ENCODE measurements at regions not wholly inside any gene's neighbourhood (a gene's known extent, or its start where the extent isn't known, plus 50 kb on each side); places are given as distances from the start of the nearest gene placed in this dataset.
A peak's percentile ranks its signal among the peaks of the same experiment; 100 is the strongest.
"Not testable (repeated sequence)": the region's sequence is repeated elsewhere in the genome, so short reads cannot be mapped to it uniquely, and the experiment has no call there.

- H3K27ac Mint-ChIP-seq: no peak overlapping the region
- Histone ChIP-seq H3K4me3 (ENCODE audit: low read depth, low read length) (no peak overlapping the region), H3K27me3 (ENCODE audit: control insufficient read depth, insufficient read depth, low read length) (peaks cover 6% of the 10 kb centered on the region), H3K27ac (ENCODE audit: insufficient read depth, low read length, poor library complexity, severe bottlenecking) (no peak overlapping the region), H3K9me3 (ENCODE audit: control insufficient read depth in 2 of 2, low read length in 2 of 2) (no peaks in the 10 kb centered on the region), H3K4me1 (ENCODE audit: control insufficient read depth, insufficient read depth, low read length, poor library complexity, severe bottlenecking) (no peaks in the 10 kb centered on the region), H3K36me3 (ENCODE audit: control insufficient read depth, insufficient read depth, low read length) (no peaks in the 10 kb centered on the region)
- H3K9me3 Mint-ChIP-seq: peaks cover 0 to 7% (median 0%) of the 10 kb centered on the region in 7 donors
- H3K4me3 Mint-ChIP-seq: no peak overlapping the region
- no peaks in the 10 kb centered on the region for H3K36me3 Mint-ChIP-seq
- DNase-seq (no peak), ATAC-seq (ENCODE audit: low read depth in 2 of 2) (no peak)
- peaks cover 20% of the 10 kb centered on the region for H3K27me3 Mint-ChIP-seq
- no peaks in the 10 kb centered on the region for H3K4me1 Mint-ChIP-seq
Measured at GRCh38 chr18:10133516-10133915, 219.7 kb downstream of the VAPA start.

GRCh38 chr18:10134204-10134603 lies 220.4 kb downstream of the VAPA start:
- Mint-ChIP-seq H3K27ac (no peak overlapping the region), H3K9me3 (peaks cover 0 to 7% (median 0%) of the 10 kb centered on the region in 7 donors), H3K4me1 (no peaks in the 10 kb centered on the region), H3K36me3 (no peaks in the 10 kb centered on the region), H3K4me3 (no peak overlapping the region), H3K27me3 (peaks cover 20% of the 10 kb centered on the region)
- H3K27ac ChIP-seq (ENCODE audit: insufficient read depth, low read length, poor library complexity, severe bottlenecking): no peak overlapping the region
- H3K36me3 ChIP-seq (ENCODE audit: control insufficient read depth, insufficient read depth, low read length): no peaks in the 10 kb centered on the region
- no peaks in the 10 kb centered on the region for H3K4me1 ChIP-seq (ENCODE audit: control insufficient read depth, insufficient read depth, low read length, poor library complexity, severe bottlenecking)
- H3K27me3 ChIP-seq (ENCODE audit: control insufficient read depth, insufficient read depth, low read length): peaks cover 6% of the 10 kb centered on the region
- H3K4me3 ChIP-seq (ENCODE audit: low read depth, low read length): no peak overlapping the region
- ATAC-seq (ENCODE audit: low read depth in 2 of 2) (no peak), DNase-seq (no peak)
- H3K9me3 ChIP-seq (ENCODE audit: control insufficient read depth in 2 of 2, low read length in 2 of 2): no peaks in the 10 kb centered on the region

DNA sequence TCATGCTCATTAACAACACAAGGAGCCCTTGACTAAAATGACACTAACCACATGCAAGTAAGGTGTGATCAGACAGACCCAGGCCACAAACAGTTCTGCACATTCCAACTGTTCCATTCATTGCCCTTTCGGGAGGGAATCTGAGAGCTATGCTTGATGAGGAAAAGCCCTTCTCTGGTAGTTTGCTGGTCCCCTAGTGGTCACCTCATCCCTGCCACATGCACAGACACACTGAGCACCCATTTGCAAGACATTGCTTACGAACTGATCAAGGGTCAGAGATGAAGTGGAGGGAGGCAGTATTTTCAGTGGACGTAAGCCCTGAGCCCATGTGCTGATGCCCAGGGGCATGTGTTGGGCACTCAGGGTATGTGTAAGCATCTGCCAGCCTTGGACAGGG lies 220.9 kb downstream of the VAPA start:
- H3K4me3 Mint-ChIP-seq; DNase-seq; H3K4me1 ChIP-seq (ENCODE audit: control insufficient read depth, insufficient read depth, low read length, poor library complexity, severe bottlenecking); H3K27me3 ChIP-seq (ENCODE audit: control insufficient read depth, insufficient read depth, low read length); H3K9me3 Mint-ChIP-seq; ATAC-seq (ENCODE audit: low read depth in 2 of 2); H3K27ac ChIP-seq (ENCODE audit: insufficient read depth, low read length, poor library complexity, severe bottlenecking); H3K36me3 Mint-ChIP-seq; H3K4me1 Mint-ChIP-seq; H3K9me3 ChIP-seq (ENCODE audit: control insufficient read depth in 2 of 2, low read length in 2 of 2); H3K4me3 ChIP-seq (ENCODE audit: low read depth, low read length); H3K36me3 ChIP-seq (ENCODE audit: control insufficient read depth, insufficient read depth, low read length): not testable (repeated sequence)
- H3K27me3 Mint-ChIP-seq: peaks cover 24% of the 10 kb centered on the region
- H3K27ac Mint-ChIP-seq: peak overlapping the region in 1 of 3 donors; percentile 48

DNA sequence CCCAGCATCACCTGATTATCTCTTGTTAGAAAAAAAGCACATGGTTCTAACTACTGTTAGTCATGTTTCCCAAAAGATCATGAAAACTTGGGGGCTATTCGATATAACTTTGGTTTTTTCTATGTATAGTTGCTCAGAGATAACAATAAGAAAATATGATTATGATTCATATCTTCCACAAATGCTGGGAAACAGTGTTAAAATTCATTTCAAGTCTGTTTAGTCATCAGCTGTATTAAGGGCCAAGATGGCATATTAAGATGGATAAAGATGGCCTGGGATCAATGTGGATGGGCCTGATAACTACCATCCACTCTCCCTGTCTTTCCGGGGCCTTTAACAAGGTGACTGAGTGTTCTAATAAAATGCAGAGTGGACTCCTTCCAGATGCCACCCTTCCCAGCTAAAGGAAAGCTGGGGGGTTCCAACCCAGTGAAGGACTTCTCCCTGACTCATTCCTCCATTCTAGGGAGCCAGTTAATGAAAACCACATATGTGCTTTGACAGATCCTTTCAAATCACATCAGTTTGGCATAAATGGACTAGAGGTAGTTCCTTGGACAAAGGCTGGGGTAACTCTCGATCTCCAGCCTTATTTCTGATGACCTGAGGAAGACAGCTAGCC lies 221.6 kb downstream of the VAPA start:
- no peak overlapping the region for H3K4me3 ChIP-seq (ENCODE audit: low read depth, low read length)
- H3K9me3 ChIP-seq (ENCODE audit: control insufficient read depth in 2 of 2, low read length in 2 of 2): no peaks in the 10 kb centered on the region
- no peak overlapping the region for H3K27ac ChIP-seq (ENCODE audit: insufficient read depth, low read length, poor library complexity, severe bottlenecking)
- Mint-ChIP-seq H3K27me3 (peaks cover 22% of the 10 kb centered on the region), H3K4me3 (no peak overlapping the region), H3K36me3 (no peaks in the 10 kb centered on the region), H3K27ac (no peak overlapping the region), H3K9me3 (peaks cover 0 to 10% (median 0%) of the 10 kb centered on the region in 7 donors), H3K4me1 (no peaks in the 10 kb centered on the region)
- no peaks in the 10 kb centered on the region for H3K4me1 ChIP-seq (ENCODE audit: control insufficient read depth, insufficient read depth, low read length, poor library complexity, severe bottlenecking)
- H3K36me3 ChIP-seq (ENCODE audit: control insufficient read depth, insufficient read depth, low read length): no peaks in the 10 kb centered on the region
- DNase-seq (no peak), ATAC-seq (ENCODE audit: low read depth in 2 of 2) (no peak)
- H3K27me3 ChIP-seq (ENCODE audit: control insufficient read depth, insufficient read depth, low read length): peaks cover 6% of the 10 kb centered on the region

- Histone ChIP-seq H3K9me3 (ENCODE audit: control insufficient read depth in 2 of 2, low read length in 2 of 2) (no peaks in the 10 kb centered on the region), H3K27ac (ENCODE audit: insufficient read depth, low read length, poor library complexity, severe bottlenecking) (no peak overlapping the region), H3K27me3 (ENCODE audit: control insufficient read depth, insufficient read depth, low read length) (no peaks in the 10 kb centered on the region), H3K4me3 (ENCODE audit: low read depth, low read length) (no peak overlapping the region), H3K36me3 (ENCODE audit: control insufficient read depth, insufficient read depth, low read length) (no peaks in the 10 kb centered on the region), H3K4me1 (ENCODE audit: control insufficient read depth, insufficient read depth, low read length, poor library complexity, severe bottlenecking) (no peaks in the 10 kb centered on the region)
- no peak overlapping the region for H3K4me3 Mint-ChIP-seq
- ATAC-seq (ENCODE audit: low read depth in 2 of 2): no peak
- H3K36me3 Mint-ChIP-seq: no peaks in the 10 kb centered on the region
- peaks cover 0 to 7% (median 0%) of the 10 kb centered on the region in 7 donors for H3K9me3 Mint-ChIP-seq
- no peaks in the 10 kb centered on the region for H3K4me1 Mint-ChIP-seq
- no peak overlapping the region for H3K27ac Mint-ChIP-seq
- peaks cover 8% of the 10 kb centered on the region for H3K27me3 Mint-ChIP-seq
- DNase-seq: no peak
Measured at GRCh38 chr18:10138719-10139118, 224.9 kb downstream of the VAPA start.

DNA sequence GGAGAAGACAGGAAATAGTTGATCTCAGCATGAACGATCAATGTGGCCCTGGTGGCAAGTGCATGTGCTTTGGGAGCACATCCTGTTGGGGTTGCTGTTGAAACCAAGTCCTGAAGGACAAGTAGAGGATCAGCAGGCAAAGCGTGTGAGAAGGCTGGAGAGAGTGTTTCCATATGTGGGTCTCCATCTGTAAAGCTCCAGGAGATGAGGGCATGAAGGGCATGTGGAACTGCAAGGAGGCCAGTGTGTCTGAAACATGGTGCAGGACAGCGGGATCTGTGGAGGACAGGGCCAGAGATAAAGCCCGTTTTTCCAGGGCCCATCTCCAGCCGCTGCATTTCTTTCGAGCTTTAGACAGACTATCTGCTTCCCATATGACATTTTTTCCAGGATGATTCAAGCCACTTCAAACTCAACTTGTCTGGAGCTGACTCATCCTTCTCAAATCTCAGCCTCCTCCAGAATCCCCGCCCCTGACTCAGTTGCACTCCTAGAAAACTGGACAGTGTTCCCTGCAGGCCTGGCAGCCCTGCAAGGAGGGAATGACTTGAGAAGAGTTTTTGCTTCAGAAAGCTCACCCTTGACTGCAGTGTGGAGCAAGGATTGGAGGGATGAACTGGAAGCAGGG lies 226.1 kb downstream of the VAPA start:
- H3K27ac Mint-ChIP-seq: no peak overlapping the region
- H3K27ac ChIP-seq (ENCODE audit: insufficient read depth, low read length, poor library complexity, severe bottlenecking): no peak overlapping the region

GRCh38 chr18:10140461-10141282 lies 226.9 kb downstream of the VAPA start:
- Histone ChIP-seq H3K27me3 (ENCODE audit: control insufficient read depth, insufficient read depth, low read length) (no peaks in the 10 kb centered on the region), H3K4me1 (ENCODE audit: control insufficient read depth, insufficient read depth, low read length, poor library complexity, severe bottlenecking) (no peaks in the 10 kb centered on the region), H3K4me3 (ENCODE audit: low read depth, low read length) (no peak overlapping the region), H3K27ac (ENCODE audit: insufficient read depth, low read length, poor library complexity, severe bottlenecking) (no peak overlapping the region), H3K9me3 (ENCODE audit: control insufficient read depth in 2 of 2, low read length in 2 of 2) (no peaks in the 10 kb centered on the region), H3K36me3 (ENCODE audit: control insufficient read depth, insufficient read depth, low read length) (no peaks in the 10 kb centered on the region)
- DNase-seq (no peak), ATAC-seq (ENCODE audit: low read depth in 2 of 2) (no peak)
- Mint-ChIP-seq H3K4me3 (no peak overlapping the region), H3K27ac (no peak overlapping the region), H3K9me3 (peaks cover 0 to 3% (median 0%) of the 10 kb centered on the region in 7 donors), H3K36me3 (no peaks in the 10 kb centered on the region), H3K27me3 (peaks cover 4% of the 10 kb centered on the region), H3K4me1 (no peaks in the 10 kb centered on the region)

More for the DNA sequence above, 226.1 kb downstream of the VAPA start:
- Mint-ChIP-seq H3K4me3 (no peak overlapping the region), H3K4me1 (no peaks in the 10 kb centered on the region), H3K36me3 (no peaks in the 10 kb centered on the region), H3K27me3 (peaks cover 6% of the 10 kb centered on the region), H3K9me3 (peaks cover 0 to 3% (median 0%) of the 10 kb centered on the region in 7 donors)
- Histone ChIP-seq H3K27me3 (ENCODE audit: control insufficient read depth, insufficient read depth, low read length) (no peaks in the 10 kb centered on the region), H3K4me3 (ENCODE audit: low read depth, low read length) (no peak overlapping the region), H3K36me3 (ENCODE audit: control insufficient read depth, insufficient read depth, low read length) (no peaks in the 10 kb centered on the region), H3K9me3 (ENCODE audit: control insufficient read depth in 2 of 2, low read length in 2 of 2) (no peaks in the 10 kb centered on the region), H3K4me1 (ENCODE audit: control insufficient read depth, insufficient read depth, low read length, poor library complexity, severe bottlenecking) (no peaks in the 10 kb centered on the region)
- no peak for DNase-seq
- ATAC-seq (ENCODE audit: low read depth in 2 of 2): no peak
